Neural crest cell (in vitro differentiated cells): ENCODE measurements at regions not wholly inside any gene's neighbourhood (a gene's known extent, or its start where the extent isn't known, plus 50 kb on each side); places are given as distances from the start of the nearest gene placed in this dataset.

Source experiments
- DNase-seq: peaks from one replicate; pipeline ENCODE4 v3.0.0; 2021; ENCODE audit warnings: low read depth, mixed read lengths, low spot score
- H3K27ac Mint-ChIP-seq: one replicate; pipeline ENCODE4 v1.8.0; 2021; ENCODE audit warnings: mild to moderate bottlenecking, mixed read lengths; ENCODE audit not compliant: unreplicated experiment
- H3K27me3 Mint-ChIP-seq: 2 replicates; pipeline ENCODE4 v1.8.0; 2021; ENCODE audit warnings: low read depth, mild to moderate bottlenecking, mixed read lengths
- H3K36me3 Mint-ChIP-seq: 2 replicates; pipeline ENCODE4 v1.8.0; 2021; ENCODE audit warnings: low read depth, mild to moderate bottlenecking, mixed read lengths
- H3K4me1 Mint-ChIP-seq: 2 replicates; pipeline ENCODE4 v1.8.0; 2021; ENCODE audit warnings: mixed read lengths
- H3K4me3 Mint-ChIP-seq: one replicate; pipeline ENCODE4 v1.8.0; 2021; ENCODE audit warnings: mild to moderate bottlenecking, mixed read lengths
- H3K9me3 Mint-ChIP-seq: 2 replicates; pipeline ENCODE4 v1.8.0; 2021; ENCODE audit warnings: mixed read lengths
- TF ChIP-seq, protein P1 (sequence below): fragments of 200-600 bp; sonication (generic); conservative IDR thresholded peaks from 2 replicates; pipeline ENCODE4 v1.5.0; 2021; ENCODE audit warnings: antibody characterized with exemption, mild to moderate bottlenecking

DNA sequence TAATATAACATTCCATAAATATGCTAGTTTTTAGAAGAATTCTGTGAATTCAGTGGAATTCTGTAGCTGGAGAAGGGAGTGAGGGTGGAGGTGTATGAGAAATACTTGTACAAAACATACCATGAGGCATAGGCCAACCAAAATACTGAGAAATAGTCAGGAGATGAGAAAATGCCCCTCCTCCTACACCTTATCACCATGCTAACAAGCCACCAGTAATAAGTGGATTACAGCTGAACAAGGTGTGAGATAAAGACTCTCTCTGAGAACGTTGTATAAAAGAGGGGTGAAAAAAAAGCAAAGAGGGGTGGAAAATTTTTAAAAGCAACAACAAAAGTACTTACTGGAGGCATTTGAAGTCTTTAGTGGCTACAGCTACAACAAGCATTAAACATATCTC is 90.4 kb upstream of the IGFBP3 start:
- Mint-ChIP-seq H3K27me3 (no peaks in the 10 kb centered on the region), H3K4me1 (peaks cover 7% of the 10 kb centered on the region), H3K4me3 (no peak overlapping the region), H3K27ac (no peak overlapping the region), H3K9me3 (peaks cover 3% of the 10 kb centered on the region), H3K36me3 (no peaks in the 10 kb centered on the region)
- TF ChIP-seq, protein P1, sequence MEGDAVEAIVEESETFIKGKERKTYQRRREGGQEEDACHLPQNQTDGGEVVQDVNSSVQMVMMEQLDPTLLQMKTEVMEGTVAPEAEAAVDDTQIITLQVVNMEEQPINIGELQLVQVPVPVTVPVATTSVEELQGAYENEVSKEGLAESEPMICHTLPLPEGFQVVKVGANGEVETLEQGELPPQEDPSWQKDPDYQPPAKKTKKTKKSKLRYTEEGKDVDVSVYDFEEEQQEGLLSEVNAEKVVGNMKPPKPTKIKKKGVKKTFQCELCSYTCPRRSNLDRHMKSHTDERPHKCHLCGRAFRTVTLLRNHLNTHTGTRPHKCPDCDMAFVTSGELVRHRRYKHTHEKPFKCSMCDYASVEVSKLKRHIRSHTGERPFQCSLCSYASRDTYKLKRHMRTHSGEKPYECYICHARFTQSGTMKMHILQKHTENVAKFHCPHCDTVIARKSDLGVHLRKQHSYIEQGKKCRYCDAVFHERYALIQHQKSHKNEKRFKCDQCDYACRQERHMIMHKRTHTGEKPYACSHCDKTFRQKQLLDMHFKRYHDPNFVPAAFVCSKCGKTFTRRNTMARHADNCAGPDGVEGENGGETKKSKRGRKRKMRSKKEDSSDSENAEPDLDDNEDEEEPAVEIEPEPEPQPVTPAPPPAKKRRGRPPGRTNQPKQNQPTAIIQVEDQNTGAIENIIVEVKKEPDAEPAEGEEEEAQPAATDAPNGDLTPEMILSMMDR: no peak
- no peak for DNase-seq

DNA sequence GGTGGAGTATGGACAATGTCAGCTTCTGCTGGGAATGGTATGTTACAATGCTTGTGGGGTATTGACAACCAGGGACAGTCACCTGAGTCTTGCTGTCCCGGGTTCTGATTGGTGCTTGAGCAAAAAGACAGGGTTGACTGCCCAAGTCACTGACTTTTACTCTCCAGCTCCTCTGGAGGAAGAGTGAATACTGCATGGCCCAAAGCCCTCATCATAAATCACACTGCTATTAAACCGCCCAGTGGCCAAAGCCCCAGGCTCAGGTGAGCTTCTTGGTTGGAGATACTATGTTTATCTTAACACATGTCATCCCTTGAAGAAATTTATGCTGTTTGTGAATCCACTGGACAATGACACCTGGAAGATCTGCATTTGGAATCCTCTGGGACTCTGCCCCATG is 90.0 kb upstream of the IGFBP3 start:
- no peak for DNase-seq
- Mint-ChIP-seq H3K27me3 (no peaks in the 10 kb centered on the region), H3K4me1 (peaks cover 7% of the 10 kb centered on the region), H3K9me3 (peaks cover 3% of the 10 kb centered on the region), H3K36me3 (no peaks in the 10 kb centered on the region), H3K27ac (no peak overlapping the region), H3K4me3 (no peak overlapping the region)
- TF ChIP-seq, protein P1: no peak

DNA sequence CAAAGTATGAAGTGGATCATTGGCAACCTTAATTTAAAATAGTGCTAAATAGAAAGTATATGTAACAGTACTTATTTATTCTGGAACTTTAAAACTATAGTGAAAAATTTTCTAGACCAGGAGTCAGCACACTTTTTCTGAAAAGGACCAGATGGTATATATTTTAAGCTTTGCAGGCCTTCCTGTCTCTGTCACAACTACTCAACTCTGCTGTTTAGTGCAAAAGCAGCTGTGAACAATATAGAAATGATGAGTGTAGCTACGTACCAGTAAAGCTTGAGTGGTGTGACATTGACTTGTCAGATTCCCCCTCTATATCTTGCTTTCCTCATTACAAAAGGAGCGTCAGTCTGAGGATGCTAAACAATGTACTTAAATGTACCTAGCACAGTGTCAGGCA is 88.1 kb upstream of the IGFBP3 start:
- Mint-ChIP-seq H3K9me3 (peaks cover 4% of the 10 kb centered on the region), H3K4me1 (no peaks in the 10 kb centered on the region), H3K4me3 (no peak overlapping the region), H3K27ac (no peak overlapping the region), H3K27me3 (no peaks in the 10 kb centered on the region), H3K36me3 (no peaks in the 10 kb centered on the region)
- DNase-seq: no peak
- TF ChIP-seq, protein P1: no peak

DNA sequence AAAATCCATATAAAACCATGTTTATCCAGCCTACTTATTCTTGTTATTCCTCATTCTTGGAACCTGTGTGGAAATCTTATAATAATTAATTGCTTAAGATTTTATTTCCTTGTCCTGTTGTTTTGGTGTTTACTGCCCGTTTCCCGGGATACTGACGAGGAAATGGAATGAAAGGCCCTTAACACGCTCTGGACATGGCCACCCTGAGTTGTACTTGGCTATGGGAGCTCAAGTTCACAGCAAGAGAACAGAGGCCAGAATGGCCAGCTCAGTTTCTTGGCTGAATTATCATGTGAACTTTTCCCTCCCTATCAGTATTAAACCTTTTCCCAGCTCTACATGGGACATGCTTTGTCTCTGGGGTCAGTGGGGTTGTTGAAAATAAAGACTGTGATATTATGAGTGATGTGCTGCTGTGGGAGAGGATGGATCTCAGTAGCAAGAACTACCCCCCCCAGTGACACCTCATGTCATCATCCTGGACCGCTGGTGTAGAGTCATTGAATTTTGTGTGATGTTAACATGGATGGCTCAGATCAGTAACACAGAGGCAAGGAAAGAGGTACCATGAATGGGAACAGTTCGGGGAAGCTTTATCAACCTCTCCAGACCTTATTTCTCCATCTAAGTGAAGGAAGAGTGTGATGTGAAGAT is 87.0 kb upstream of the IGFBP3 start:
- TF ChIP-seq, protein P1: no peak
- Mint-ChIP-seq H3K36me3 (peaks cover 2% of the 10 kb centered on the region), H3K9me3 (peaks cover 13% of the 10 kb centered on the region), H3K4me3 (no peak overlapping the region), H3K27ac (peak overlapping the region; percentile 23), H3K27me3 (no peaks in the 10 kb centered on the region), H3K4me1 (no peaks in the 10 kb centered on the region)
- DNase-seq: no peak

DNA sequence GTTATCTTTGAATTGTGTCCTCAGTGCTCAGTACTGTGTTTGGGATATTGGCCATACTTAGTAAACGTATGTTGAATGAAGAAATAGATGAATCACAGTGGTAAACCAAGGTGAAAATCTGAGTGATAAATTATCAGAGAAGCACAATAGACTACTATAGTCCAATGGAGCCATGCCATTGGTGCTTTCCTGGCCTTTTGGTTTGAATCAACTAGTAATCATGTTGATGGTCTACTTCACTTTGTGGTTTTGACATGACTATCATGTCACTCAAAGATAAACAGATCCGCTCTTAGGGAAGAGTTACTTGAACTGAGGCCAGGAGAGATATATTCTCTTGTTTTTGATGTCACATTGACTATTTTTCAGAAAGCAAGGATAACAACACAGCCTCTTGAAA is 86.1 kb upstream of the IGFBP3 start:
- Mint-ChIP-seq H3K9me3 (peaks cover 17% of the 10 kb centered on the region), H3K36me3 (peaks cover 2% of the 10 kb centered on the region), H3K27me3 (no peaks in the 10 kb centered on the region), H3K27ac (no peak overlapping the region), H3K4me1 (no peaks in the 10 kb centered on the region), H3K4me3 (no peak overlapping the region)
- TF ChIP-seq, protein P1: no peak
- DNase-seq: no peak
